A549 (cell line): ENCODE measurements at regions not wholly inside any gene's neighbourhood (a gene's known extent, or its start where the extent isn't known, plus 50 kb on each side); places are given as distances from the start of the nearest gene placed in this dataset.

ENCODE experiments used
- ATAC-seq, 2 experiments: fragments of 200-7000 bp in 1 of 2; fragments of >200 bp in 1 of 2; cut with Nextera tagmentation in 1 of 2; cut with Tn5 transposase in 1 of 2; 3 replicates each; pipeline versions ENCODE4 v1.8.0 to v1.9.1; 2018 to 2020; ENCODE audit warnings: mild to moderate bottlenecking in 1 of 2, moderate library complexity in 1 of 2
- CTCF ChIA-PET: fragments of 300-600 bp; sonication (Branson Sonifier 250); formaldehyde crosslinking; extraction: SDS; loops from one replicate; lab custom pipeline; 2021; ENCODE audit warnings: antibody characterized with exemption, inconsistent platforms; lab: Yijun Ruan, JAX
- POLR2A ChIA-PET: fragments of 350-600 bp; formaldehyde crosslinking; extraction: SDS; loops from one replicate; lab custom pipeline; 2021; ENCODE audit warnings: antibody characterized with exemption, inconsistent platforms; lab: Yijun Ruan, JAX
- DNase-seq, 2 experiments: peaks; one replicate each; pipeline versions ENCODE4 v3.0.0 to v3.0.0-alpha.2; 2011 to 2016; ENCODE audit warnings: low read depth in 1 of 2, low spot score in 1 of 2
- FAIRE-seq: peaks from 2 replicates; lab custom pipeline; 2011; peaks lifted over from hg19 to GRCh38; lab: Jason Lieb, UNC
- H3K27ac ChIP-seq, 2 experiments: fragments of >200 bp; sonication (Bioruptor Twin); formaldehyde crosslinking; 3 replicates each; pipeline ENCODE4 v1.5.1; 2016 to 2017
- H3K4me1 ChIP-seq: fragments of >200 bp; sonication (Bioruptor Twin); formaldehyde crosslinking; 3 replicates; pipeline ENCODE4 v1.6.1; 2016
- H3K4me2 ChIP-seq: fragments of >200 bp; sonication (Bioruptor Twin); formaldehyde crosslinking; 3 replicates; pipeline ENCODE4 v1.6.1; 2016
- H3K4me3 ChIP-seq: fragments of >200 bp; sonication (Bioruptor Twin); formaldehyde crosslinking; 3 replicates; pipeline ENCODE4 v1.5.1; 2016
- H3K9me3 ChIP-seq: fragments of >200 bp; sonication (Bioruptor Twin); formaldehyde crosslinking; 3 replicates; pipeline ENCODE4 v1.6.1; 2016
- BCL3 ChIP-seq: fragments of >200 bp; sonication (Bioruptor Twin); formaldehyde crosslinking; IDR thresholded peaks from 3 replicates; pipeline ENCODE4 v1.6.1; 2016
- BHLHE40 ChIP-seq: IDR thresholded peaks from 2 replicates; pipeline ENCODE4 v1.6.1; 2012; ENCODE audit warnings: low read depth, low read length, inconsistent platforms
- CBX8 ChIP-seq: fragments of 200-600 bp; sonication (generic); IDR thresholded peaks from 2 replicates; pipeline ENCODE4 v1.6.1; 2016
- CTCF ChIP-seq: fragments of >200 bp; sonication (Bioruptor Twin); formaldehyde crosslinking; IDR thresholded peaks from 3 replicates; pipeline ENCODE4 v1.5.1; 2016
- E2F6 ChIP-seq: IDR thresholded peaks from 2 replicates; pipeline ENCODE4 v1.6.1; 2012; ENCODE audit warnings: low read depth, borderline replicate concordance
- EHMT2 ChIP-seq: fragments of 200-600 bp; sonication (generic); IDR thresholded peaks from 2 replicates; pipeline ENCODE4 v1.6.1; 2016; ENCODE audit warnings: antibody characterized with exemption, low read depth, mild to moderate bottlenecking, moderate library complexity
- FOSL2 ChIP-seq, 2 experiments: fragments of 450-650 bp in 1 of 2; fragments of >200 bp in 1 of 2; sonication (Bioruptor Twin) in 1 of 2; formaldehyde crosslinking; IDR thresholded peaks; 2 replicates each; pipeline versions ENCODE4 v1.5.0 to v1.6.1; 2016 to 2020; ENCODE audit warnings: mild to moderate bottlenecking in 1 of 2, moderate library complexity in 1 of 2
- FOXS1 ChIP-seq: fragments of 250-450 bp; sonication (Bioruptor Pico); IDR thresholded peaks from 2 replicates; pipeline ENCODE4 v1.5.0; 2020; ENCODE audit warnings: mild to moderate bottlenecking, moderate library complexity
- GATA3 ChIP-seq: IDR thresholded peaks from 2 replicates; pipeline ENCODE4 v1.6.1; 2012; ENCODE audit warnings: borderline replicate concordance
- HOXA7 ChIP-seq: fragments of 250-450 bp; sonication (Bioruptor Pico); IDR thresholded peaks from 2 replicates; pipeline ENCODE4 v1.5.0; 2020; ENCODE audit warnings: mild to moderate bottlenecking, moderate library complexity
- HOXB5 ChIP-seq: fragments of 250-450 bp; sonication (Bioruptor Pico); IDR thresholded peaks from 2 replicates; pipeline ENCODE4 v1.5.0; 2020; ENCODE audit warnings: mild to moderate bottlenecking, moderate library complexity
- JUN ChIP-seq, 2 experiments: fragments of >200 bp; sonication (Bioruptor Twin); formaldehyde crosslinking; IDR thresholded peaks; 2 replicates in 1 of 2; 3 replicates in 1 of 2; pipeline ENCODE4 v1.6.1; 2016 to 2017
- JUNB ChIP-seq: fragments of >200 bp; sonication (Bioruptor Twin); formaldehyde crosslinking; IDR thresholded peaks from 2 replicates; pipeline ENCODE4 v1.6.1; 2016
- KDM1A ChIP-seq: fragments of 200-600 bp; sonication (generic); IDR thresholded peaks from 2 replicates; pipeline ENCODE4 v1.6.1; 2016; ENCODE audit warnings: low read depth, mild to moderate bottlenecking
- MAX ChIP-seq: IDR thresholded peaks from 2 replicates; pipeline ENCODE4 v1.6.1; 2012
- NR3C1 ChIP-seq: fragments of >200 bp; sonication (Bioruptor Twin); formaldehyde crosslinking; IDR thresholded peaks from 3 replicates; pipeline ENCODE4 v1.6.1; 2017
- POLR2A ChIP-seq: IDR thresholded peaks from 2 replicates; pipeline ENCODE4 v1.6.1; 2012; ENCODE audit warnings: mild to moderate bottlenecking, low read length
- POLR2AphosphoS2 ChIP-seq: conservative IDR thresholded peaks from 2 replicates; pipeline ENCODE4 v1.6.1; 2012; ENCODE audit warnings: low read length, improper control_type of control experiment, inconsistent platforms
- RCOR1 ChIP-seq: fragments of 150-350 bp; IDR thresholded peaks from 2 replicates; pipeline ENCODE4 v1.6.1; 2014; ENCODE audit warnings: antibody characterized with exemption, low read length, low read depth
- RFX5 ChIP-seq: fragments of 450-650 bp; IDR thresholded peaks from 2 replicates; pipeline ENCODE4 v1.7.1; 2014; ENCODE audit warnings: antibody characterized with exemption, mild to moderate bottlenecking, moderate library complexity
- TP53 ChIP-seq: fragments of 250-450 bp; sonication (Bioruptor Pico); IDR thresholded peaks from 2 replicates; pipeline ENCODE4 v1.5.0; 2021; ENCODE audit warnings: mild to moderate bottlenecking, moderate library complexity
- ZC3H11A ChIP-seq: fragments of 450-650 bp; IDR thresholded peaks from 2 replicates; pipeline ENCODE4 v1.6.1; 2014; ENCODE audit warnings: antibody characterized with exemption, mild to moderate bottlenecking
- ZFP36 ChIP-seq: fragments of 450-650 bp; IDR thresholded peaks from 2 replicates; pipeline ENCODE4 v1.6.1; 2014; ENCODE audit warnings: borderline replicate concordance; ENCODE audit not compliant: partially characterized antibody
- ZSCAN20 ChIP-seq: fragments of 250-450 bp; sonication (Bioruptor Pico); IDR thresholded peaks from 2 replicates; pipeline ENCODE4 v1.8.0; 2022; ENCODE audit warnings: mild to moderate bottlenecking, moderate library complexity
- WGBS: methylation state at CpG from one replicate; pipeline ENCODE4 v1.1.6; 2017; ENCODE audit errors: missing lambda C conversion rate; 5-methylcytosine and 5-hydroxymethylcytosine counted together

- TF ChIP-seq FOXS1 (CRISPR knock-in tag) = no peak
- no peak for TF ChIP-seq MAX
- TF ChIP-seq TP53 (CRISPR knock-in tag) = no peak
- TF ChIP-seq BCL3 = no peak
- no peak for TF ChIP-seq JUN (IDR thresholded peaks at IDR 0.05)
- TF ChIP-seq NR3C1 = no peak
- TF ChIP-seq ZSCAN20 = no peak
- TF ChIP-seq CTCF = no peak
- no peak for TF ChIP-seq BHLHE40
- TF ChIP-seq RFX5 = no peak
- TF ChIP-seq ZC3H11A = no peak
- TF ChIP-seq HOXA7 = no peak
- no peak for TF ChIP-seq EHMT2
- TF ChIP-seq FOSL2 (IDR thresholded peaks at IDR 0.05) = no peak
- no peak for TF ChIP-seq FOSL2 (CRISPR knock-in tag; IDR thresholded peaks at IDR 0.05)
- TF ChIP-seq ZFP36 = no peak
- no peak for TF ChIP-seq RCOR1
- no peak for TF ChIP-seq HOXB5
- TF ChIP-seq CBX8 = no peak
- TF ChIP-seq POLR2AphosphoS2 = no peak
- TF ChIP-seq KDM1A = no peak
- Histone ChIP-seq H3K27ac (no peak overlapping the region), H3K4me1 (no peaks in the 10 kb centered on the region), H3K4me2 (no peak overlapping the region), H3K9me3 (no peaks in the 10 kb centered on the region), H3K4me3 (no peak overlapping the region)
- FAIRE-seq (no peak), DNase-seq (no peak), ATAC-seq (no peak)
- ChIA-PET POLR2A (no interaction called here), CTCF (no interaction called here)
- WGBS = 9% methylated on average over 2 of the region's 2 CpGs
Observed at GRCh38 chr6:84390334-84390733, 162.9 kb upstream of the CEP162 start.

GRCh38 chr6:84379142-84379541, 151.7 kb upstream of the CEP162 start:
- CTCF ChIA-PET = no interaction called here
- FAIRE-seq (no peak), DNase-seq (no peak)
- no peak overlapping the region for H3K4me3 ChIP-seq
- POLR2A ChIA-PET = no interaction called here
- TF ChIP-seq FOSL2 (IDR thresholded peaks at IDR 0.05) (no peak), FOSL2 (CRISPR knock-in tag; IDR thresholded peaks at IDR 0.05) (no peak), KDM1A (no peak), POLR2A (no peak), TP53 (CRISPR knock-in tag) (no peak), E2F6 (no peak), GATA3 (no peak)
- TF ChIP-seq, all 56 proteins: peak for 0
- no peak for ATAC-seq
- Histone ChIP-seq H3K4me1 (no peaks in the 10 kb centered on the region), H3K27ac (no peak overlapping the region), H3K4me2 (no peak overlapping the region), H3K9me3 (no peaks in the 10 kb centered on the region)
- 63% methylated on average over 3 of the region's 3 CpGs for WGBS

- Histone ChIP-seq H3K4me3 (no peak overlapping the region), H3K9me3 (no peaks in the 10 kb centered on the region)
- WGBS = 96% methylated on average over 2 of the region's 2 CpGs
- no peak for TF ChIP-seq BCL3
- TF ChIP-seq TP53 (CRISPR knock-in tag) = no peak
- TF ChIP-seq JUNB = no peak
- TF ChIP-seq RFX5 = no peak
- no peak for TF ChIP-seq MAX
- TF ChIP-seq, all 56 proteins: peak for 0
- DNase-seq = no peak
- H3K4me2 ChIP-seq = no peak overlapping the region
- no peak for ATAC-seq
- no peak for FAIRE-seq
- no peak overlapping the region for H3K27ac ChIP-seq
- CTCF ChIA-PET = no interaction called here
- POLR2A ChIA-PET = no interaction called here
- H3K4me1 ChIP-seq = no peaks in the 10 kb centered on the region
Observed at GRCh38 chr6:84372290-84372689, 144.8 kb upstream of the CEP162 start.
